Spleen (tissue), 11 donors: ENCODE measurements at regions not wholly inside any gene's neighbourhood (a gene's known extent, or its start where the extent isn't known, plus 50 kb on each side); places are given as distances from the start of the nearest gene placed in this dataset.

Experiments used
- DNase-seq: peaks from one replicate; pipeline ENCODE4 v3.0.0-alpha.2; 2020
- H3K27ac ChIP-seq, 8 donors: fragments of 200-600 bp; sonication (generic) in 7 of 8; 1 replicate in 4 of 8; 2 replicates in 4 of 8; pipeline versions ENCODE4 v1.5.0 to v1.8.0; 2016 to 2021; ENCODE audit warnings: inconsistent platforms in 4 of 8, mild to moderate bottlenecking in 4 of 8, moderate library complexity in 1 of 8
- H3K27me3 ChIP-seq, 7 donors: fragments of 200-600 bp; sonication (generic) in 6 of 7; replicated peaks in 1 of 7; 1 replicate in 4 of 7; 2 replicates in 3 of 7; pipeline versions ENCODE4 v1.5.0 to v1.8.0; 2016 to 2021; ENCODE audit warnings: inconsistent platforms in 3 of 7, mild to moderate bottlenecking in 1 of 7
- H3K36me3 ChIP-seq, 6 donors: fragments of 200-600 bp; sonication (generic) in 5 of 6; 1 replicate in 4 of 6; 2 replicates in 2 of 6; pipeline versions ENCODE4 v1.5.0 to v1.8.0; 2016 to 2021; ENCODE audit warnings: inconsistent platforms in 2 of 6
- H3K4me1 ChIP-seq, 6 donors: fragments of 200-600 bp; sonication (generic) in 5 of 6; 1 replicate in 3 of 6; 2 replicates in 3 of 6; pipeline versions ENCODE4 v1.5.0 to v1.8.0; 2016 to 2021; ENCODE audit warnings: inconsistent platforms in 3 of 6
- H3K4me3 ChIP-seq, 8 donors: fragments of 200-600 bp; sonication (generic) in 7 of 8; 1 replicate in 4 of 8; 2 replicates in 4 of 8; pipeline versions ENCODE4 v1.5.0 to v1.8.0; 2016 to 2021; ENCODE audit warnings: inconsistent platforms in 4 of 8, mild to moderate bottlenecking in 4 of 8, moderate library complexity in 2 of 8
- H3K9me3 ChIP-seq, 8 donors: fragments of 200-600 bp; sonication (generic) in 7 of 8; 1 replicate in 4 of 8; 2 replicates in 4 of 8; pipeline versions ENCODE4 v1.5.0 to v1.8.0; 2016 to 2021; ENCODE audit warnings: inconsistent platforms in 4 of 8
- CTCF ChIP-seq, 11 experiments: fragments of 200-600 bp in 7 of 11; fragments of 450-650 bp in 4 of 11; sonication (generic) in 4 of 11; IDR thresholded peaks in 8 of 11; conservative IDR thresholded peaks in 3 of 11; 1 replicate in 7 of 11; 2 replicates in 4 of 11; pipeline versions ENCODE4 v1.4.0 to v1.8.0; 2016 to 2021; ENCODE audit warnings: antibody characterized with exemption in 11 of 11, inconsistent platforms in 4 of 11, mild to moderate bottlenecking in 1 of 11
- POLR2A ChIP-seq, 3 donors: fragments of 450-650 bp; IDR thresholded peaks; one replicate each; pipeline ENCODE4 v1.5.1; 2017; ENCODE audit warnings: antibody characterized with exemption in 3 of 3, mild to moderate bottlenecking in 1 of 3
- POLR2AphosphoS5 ChIP-seq, 3 donors: sonication (generic); formaldehyde crosslinking; IDR thresholded peaks; one replicate each; pipeline ENCODE4 v1.5.1; 2017; ENCODE audit warnings: antibody characterized with exemption in 3 of 3
- WGBS, 5 donors: extraction: QIAGEN DNeasy Blood & Tissue Kit in 3 of 5; methylation state at CpG; one replicate each; pipeline versions ENCODE4 v1.1.5 to v1.1.7; 2013 to 2018; 5-methylcytosine and 5-hydroxymethylcytosine counted together
- intact Hi-C: fragments of 100-400 bp; cut with DNase I; formaldehyde crosslinking; loops from one replicate; pipeline ENCODE4 v1.15.0; 2023; ENCODE audit warnings: low total_unique reads
- donor health status: healthy with polysubstance abuse.
- donor health status: DM: no; HTN: no; CAD: no; lungs with moderate emphysema.
- donor health status: DM: no; HTN: no; CAD: no.
- donor health status: Bipolar disorder and iron deficiency.
- donor health status: healthy.
- donor health status: DM: no; HTN: no; CAD: no.
- donor health status: DM: yes; HTN: yes; CAD: no.

GRCh38 chr6:92864966-92865555, 554.3 kb downstream of the EPHA7 start:
- Histone ChIP-seq H3K9me3 (peaks cover 0 to 9% (median 0%) of the 10 kb centered on the region in 8 donors), H3K36me3 (no peaks in the 10 kb centered on the region), H3K4me3 (no peak overlapping the region), H3K4me1 (no peaks in the 10 kb centered on the region), H3K27ac (no peak overlapping the region), H3K27me3 (no peaks in the 10 kb centered on the region)
- no peak for DNase-seq
- TF ChIP-seq POLR2A (IDR thresholded peaks at IDR 0.05) (no peak), CTCF (IDR thresholded peaks at IDR 0.05 in 8 of 11, conservative IDR thresholded peaks at IDR 0.05 in 3 of 11) (no peak), POLR2AphosphoS5 (IDR thresholded peaks at IDR 0.05) (no peak)
- intact Hi-C loops: no loop called here
- WGBS, 5 donors: 39 to 69% (median 56%) methylated on average over 3 of the region's 3 CpGs

- intact Hi-C loops: no loop called here
- Histone ChIP-seq H3K36me3 (no peaks in the 10 kb centered on the region), H3K4me1 (no peaks in the 10 kb centered on the region), H3K27ac (no peak overlapping the region), H3K27me3 (no peaks in the 10 kb centered on the region), H3K9me3 (peaks cover 0 to 11% (median 0%) of the 10 kb centered on the region in 8 donors), H3K4me3 (no peak overlapping the region)
- no peak for DNase-seq
- 64 to 81% (median 73%) methylated on average over 3 of the region's 3 CpGs for WGBS, 5 donors
- no peak for TF ChIP-seq POLR2AphosphoS5 (IDR thresholded peaks at IDR 0.05)
- TF ChIP-seq POLR2A (IDR thresholded peaks at IDR 0.05): no peak
- TF ChIP-seq CTCF (IDR thresholded peaks at IDR 0.05 in 8 of 11, conservative IDR thresholded peaks at IDR 0.05 in 3 of 11): no peak
Observed at GRCh38 chr6:92849636-92850035, 569.7 kb downstream of the EPHA7 start.

GRCh38 chr6:92848901-92849300, 570.5 kb downstream of the EPHA7 start:
- H3K27ac ChIP-seq: no peak overlapping the region
- no peaks in the 10 kb centered on the region for H3K27me3 ChIP-seq
- intact Hi-C loops: no loop called here
- TF ChIP-seq POLR2A (IDR thresholded peaks at IDR 0.05): no peak
- TF ChIP-seq CTCF (IDR thresholded peaks at IDR 0.05 in 8 of 11, conservative IDR thresholded peaks at IDR 0.05 in 3 of 11): no peak
- TF ChIP-seq POLR2AphosphoS5 (IDR thresholded peaks at IDR 0.05): no peak
- no peaks in the 10 kb centered on the region for H3K36me3 ChIP-seq
- H3K4me3 ChIP-seq: no peak overlapping the region
- H3K4me1 ChIP-seq: no peaks in the 10 kb centered on the region
- no peak for DNase-seq
- peaks cover 0 to 11% (median 0%) of the 10 kb centered on the region in 8 donors for H3K9me3 ChIP-seq

GRCh38 chr6:92848459-92848858, 570.9 kb downstream of the EPHA7 start:
- intact Hi-C loops: no loop called here
- Histone ChIP-seq H3K9me3 (peaks cover 0 to 11% (median 0%) of the 10 kb centered on the region in 8 donors), H3K27ac (no peak overlapping the region), H3K36me3 (no peaks in the 10 kb centered on the region), H3K4me1 (no peaks in the 10 kb centered on the region), H3K4me3 (no peak overlapping the region), H3K27me3 (no peaks in the 10 kb centered on the region)
- no peak for DNase-seq
- WGBS, 5 donors: 70 to 86% (median 80%) methylated on average over 4 of the region's 4 CpGs
- TF ChIP-seq POLR2AphosphoS5 (IDR thresholded peaks at IDR 0.05) (no peak), CTCF (IDR thresholded peaks at IDR 0.05 in 8 of 11, conservative IDR thresholded peaks at IDR 0.05 in 3 of 11) (no peak), POLR2A (IDR thresholded peaks at IDR 0.05) (no peak)
